ENCODE measurements at regions not wholly inside any gene's neighbourhood (a gene's known extent, or its start where the extent isn't known, plus 50 kb on each side); places are given as distances from the start of the nearest gene placed in this dataset.

DNA sequence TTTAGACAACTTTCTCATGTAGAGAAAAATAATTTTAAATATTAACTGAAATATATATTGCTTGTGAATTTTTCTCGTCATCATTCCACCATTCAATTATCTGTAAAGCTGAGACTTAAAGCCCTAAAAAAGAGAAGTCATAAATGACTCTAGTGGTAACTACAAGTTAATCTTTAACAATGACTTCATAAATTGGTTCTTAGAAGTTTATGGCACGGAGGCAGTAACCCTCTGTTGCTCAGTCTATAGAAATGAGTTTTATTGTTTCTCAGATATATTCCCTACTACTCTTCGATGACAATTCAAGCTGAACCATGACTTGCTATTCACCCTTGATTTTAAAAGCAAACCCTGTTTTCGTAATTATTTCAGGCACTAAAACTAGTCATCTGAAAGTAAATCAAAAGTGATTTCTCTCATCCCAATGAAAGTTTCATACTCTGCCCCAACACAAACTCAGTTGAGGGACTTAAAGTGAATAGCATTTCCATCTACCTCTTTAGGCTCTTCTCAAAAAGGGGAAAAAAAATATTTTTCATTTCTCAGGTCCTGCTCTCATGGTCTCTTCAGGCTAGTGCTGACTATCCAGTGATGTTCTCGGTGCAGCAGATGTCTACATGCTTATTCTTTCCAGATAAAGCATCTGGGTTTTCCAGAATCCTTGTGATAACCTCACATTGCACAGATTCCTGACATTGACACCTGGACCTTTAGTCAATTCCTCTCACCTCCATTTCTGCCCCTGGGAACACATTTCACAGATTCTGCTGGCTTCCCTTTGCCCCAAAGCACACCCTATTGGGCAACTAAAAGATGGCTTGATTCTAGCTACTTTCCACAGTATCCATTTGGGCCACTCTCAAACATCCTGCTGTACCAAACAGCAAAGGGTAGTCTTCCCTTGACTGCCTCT lies 207.8 kb upstream of the LRATD1 start:
- DNase-seq (ENCODE audit: low read depth, low spot score) (no peak), FAIRE-seq (no peak)
- no peaks in the 10 kb centered on the region for H3K36me3 ChIP-seq (ENCODE audit: control insufficient read depth in 2 of 2, extremely low read depth in 1 of 2, insufficient read depth in 2 of 2, low read length in 2 of 2)
- TF ChIP-seq FOS (IDR thresholded peaks at IDR 0.05; ENCODE audit: borderline replicate concordance, insufficient read depth, low read length) (no peak), POLR2A (IDR thresholded peaks at IDR 0.05; ENCODE audit: low read depth, low read length) (no peak), POLR2AphosphoS5 (IDR thresholded peaks at IDR 0.05; ENCODE audit: insufficient read depth, low read depth, low read length) (no peak), CTCF (IDR thresholded peaks at IDR 0.05; ENCODE audit: extremely low read depth in 1 of 2, insufficient read depth in 1 of 2, low read depth in 1 of 2, low read length in 2 of 2) (no peak), GATA2 (IDR thresholded peaks at IDR 0.05; ENCODE audit: insufficient read depth, insufficient read length, low read depth, low read length) (no peak), JUN (IDR thresholded peaks at IDR 0.05; ENCODE audit: borderline replicate concordance, insufficient read depth, insufficient read length, low read depth) (no peak), EZH2 (IDR thresholded peaks at IDR 0.05; ENCODE audit: borderline replicate concordance, low read depth, low read length, severe bottlenecking) (no peak), MYC (IDR thresholded peaks at IDR 0.05; ENCODE audit: low read depth, low read length) (no peak)
- TF ChIP-seq, protein P1, sequence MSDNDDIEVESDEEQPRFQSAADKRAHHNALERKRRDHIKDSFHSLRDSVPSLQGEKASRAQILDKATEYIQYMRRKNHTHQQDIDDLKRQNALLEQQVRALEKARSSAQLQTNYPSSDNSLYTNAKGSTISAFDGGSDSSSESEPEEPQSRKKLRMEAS (IDR thresholded peaks at IDR 0.05; ENCODE audit: insufficient read depth, insufficient read length) = no peak
- H3K4me3 ChIP-seq (replicated peaks in 1 of 3; ENCODE audit: insufficient read depth in 1 of 3, low read depth in 1 of 3, low read length in 3 of 3) = no peak overlapping the region
- ChIA-PET CTCF (no interaction called here), POLR2A (no interaction called here)
- no peaks in the 10 kb centered on the region for H3K9me3 ChIP-seq (replicated peaks; ENCODE audit: control insufficient read depth, insufficient read depth, low read length)
- no peak overlapping the region for H2AFZ ChIP-seq (ENCODE audit: low read depth, low read length)
- no peaks in the 10 kb centered on the region for H3K27me3 ChIP-seq (ENCODE audit: control insufficient read depth in 2 of 2, insufficient read depth in 2 of 2, low read length in 2 of 2)
- no peaks in the 10 kb centered on the region for H3K79me2 ChIP-seq (ENCODE audit: control insufficient read depth, insufficient read depth, low read length)
- H4K20me1 ChIP-seq (replicated peaks; ENCODE audit: control insufficient read depth, extremely low read depth, insufficient read depth, low read length) = no peaks in the 10 kb centered on the region
- intact Hi-C loops (cut with micrococcal nuclease) (no loop called here), dilution Hi-C loops (cut with MboI; ENCODE audit: extremely low pct_ligation_motif_present, low sequenced_read_pairs) (no loop called here)
- no peaks in the 10 kb centered on the region for H3K9me1 ChIP-seq (replicated peaks; ENCODE audit: control insufficient read depth, extremely low read depth, insufficient read depth, low read length)
- no peak overlapping the region for H3K9ac ChIP-seq (replicated peaks; ENCODE audit: extremely low read depth, insufficient read depth, low read length)
- H3K4me1 ChIP-seq (ENCODE audit: control insufficient read depth, extremely low read depth, insufficient read depth, low read length) = no peaks in the 10 kb centered on the region
- H3K27ac ChIP-seq (ENCODE audit: insufficient read depth, low read depth, low read length) = no peak overlapping the region
- BruUV-seq (replicated peaks) = no TSS peak
- H3K4me2 ChIP-seq (ENCODE audit: insufficient read depth, low read length) = no peak overlapping the region

Measured in endothelial cell of umbilical vein (primary cell).